Stomach (tissue), 4 donors: ENCODE measurements at regions not wholly inside any gene's neighbourhood (a gene's known extent, or its start where the extent isn't known, plus 50 kb on each side); places are given as distances from the start of the nearest gene placed in this dataset.

Experiments used
- CTCF ChIP-seq, 7 experiments: fragments of 450-650 bp in 4 of 7; fragments of 200-600 bp in 3 of 7; sonication (generic) in 3 of 7; IDR thresholded peaks; one replicate each; pipeline ENCODE4 v1.5.1; 2016 to 2019; ENCODE audit warnings: antibody characterized with exemption in 7 of 7, control low read depth in 2 of 7, mild to moderate bottlenecking in 1 of 7
- EP300 ChIP-seq: sonication (generic); formaldehyde crosslinking; IDR thresholded peaks from one replicate; pipeline ENCODE4 v1.6.1; 2017; ENCODE audit warnings: antibody characterized with exemption
- POLR2A ChIP-seq, 4 donors: fragments of 450-650 bp; IDR thresholded peaks; one replicate each; pipeline ENCODE4 v1.6.1; 2016; ENCODE audit warnings: antibody characterized with exemption in 4 of 4, control low read depth in 2 of 4, mild to moderate bottlenecking in 1 of 4, moderate library complexity in 1 of 4
- POLR2AphosphoS5 ChIP-seq, 3 donors: sonication (generic); formaldehyde crosslinking; IDR thresholded peaks; one replicate each; pipeline ENCODE4 v1.6.1; 2016; ENCODE audit warnings: antibody characterized with exemption in 3 of 3

- no peak for TF ChIP-seq CTCF (IDR thresholded peaks at IDR 0.05)
- no peak for TF ChIP-seq POLR2A (IDR thresholded peaks at IDR 0.05)
- no peak for TF ChIP-seq POLR2AphosphoS5 (IDR thresholded peaks at IDR 0.05)
- TF ChIP-seq EP300, result no peak
These were observed 181.6 kb upstream of the SYNCRIP start for GRCh38 chr6:85824329-85824728.
